Liver (tissue), 8 donors: ENCODE measurements at regions not wholly inside any gene's neighbourhood (a gene's known extent, or its start where the extent isn't known, plus 50 kb on each side); places are given as distances from the start of the nearest gene placed in this dataset.

Experiments
- DNase-seq: peaks from one replicate; pipeline ENCODE4 v3.0.0-alpha.2; 2017; ENCODE audit warnings: low spot score
- H3K27ac ChIP-seq, 2 donors: one replicate each; pipeline ENCODE4 v1.7.0; 2013; ENCODE audit warnings: inconsistent platforms in 2 of 2, low read length in 2 of 2, control low read depth in 1 of 2, low read depth in 1 of 2, mild to moderate bottlenecking in 1 of 2
- H3K27me3 ChIP-seq, 4 donors: one replicate each; pipeline versions ENCODE4 v1.6.1 to v1.7.0; 2013; ENCODE audit warnings: low read length in 3 of 4, inconsistent platforms in 1 of 4, mild to moderate bottlenecking in 1 of 4, moderate library complexity in 1 of 4; ENCODE audit not compliant: control insufficient read depth in 4 of 4, insufficient read depth in 4 of 4
- H3K36me3 ChIP-seq, 4 donors: one replicate each; pipeline versions ENCODE4 v1.6.1 to v1.7.0; 2013; ENCODE audit warnings: low read length in 3 of 4, mild to moderate bottlenecking in 3 of 4, low read depth in 1 of 4, moderate library complexity in 1 of 4; ENCODE audit not compliant: control insufficient read depth in 4 of 4, insufficient read depth in 3 of 4
- H3K4me1 ChIP-seq, 4 donors: one replicate each; pipeline versions ENCODE4 v1.6.1 to v1.7.0; 2013; ENCODE audit warnings: low read length in 3 of 4, mild to moderate bottlenecking in 3 of 4, moderate library complexity in 1 of 4; ENCODE audit not compliant: control insufficient read depth in 4 of 4, insufficient read depth in 4 of 4
- H3K4me3 ChIP-seq, 3 donors: one replicate each; pipeline versions ENCODE4 v1.6.1 to v1.7.0; 2013; ENCODE audit warnings: low read length in 3 of 3, control low read depth in 1 of 3, low read depth in 1 of 3, mild to moderate bottlenecking in 1 of 3
- H3K9ac ChIP-seq, 2 donors: one replicate each; pipeline ENCODE4 v1.7.0; 2013; ENCODE audit warnings: low read length in 2 of 2, mild to moderate bottlenecking in 2 of 2, moderate library complexity in 2 of 2, control low read depth in 1 of 2, low read depth in 1 of 2
- H3K9me3 ChIP-seq, 4 donors: one replicate each; pipeline versions ENCODE4 v1.6.1 to v1.7.0; 2013; ENCODE audit warnings: low read length in 3 of 4; ENCODE audit not compliant: control insufficient read depth in 4 of 4
- ATF3 ChIP-seq: IDR thresholded peaks from 2 replicates; pipeline ENCODE4 v1.6.1; 2016; ENCODE audit warnings: antibody characterized with exemption
- CTCF ChIP-seq: fragments of 150-350 bp; IDR thresholded peaks from 2 replicates; pipeline ENCODE4 v1.5.1; 2017; ENCODE audit warnings: improper control_type of control experiment, low read depth, low read length; ENCODE audit not compliant: missing input control
- EGR1 ChIP-seq, 2 donors: IDR thresholded peaks; 2 replicates each; pipeline ENCODE4 v1.6.1; 2016 to 2018; ENCODE audit warnings: antibody characterized with exemption in 2 of 2, low read depth in 2 of 2
- FOXA2 ChIP-seq: IDR thresholded peaks from 2 replicates; pipeline ENCODE4 v1.6.1; 2016; ENCODE audit warnings: antibody characterized with exemption
- HNF4A ChIP-seq, 2 donors: conservative IDR thresholded peaks; 2 replicates each; pipeline ENCODE4 v1.6.1; 2016; ENCODE audit warnings: antibody characterized with exemption in 2 of 2, mild to moderate bottlenecking in 2 of 2
- MAX ChIP-seq: IDR thresholded peaks from 2 replicates; pipeline ENCODE4 v1.6.1; 2016; ENCODE audit warnings: antibody characterized with exemption
- RXRA ChIP-seq, 2 donors: IDR thresholded peaks; 2 replicates each; pipeline ENCODE4 v1.6.1; 2017 to 2018; ENCODE audit warnings: antibody characterized with exemption in 2 of 2, mild to moderate bottlenecking in 1 of 2
- SP1 ChIP-seq: IDR thresholded peaks from 2 replicates; pipeline ENCODE4 v1.6.1; 2018; ENCODE audit warnings: antibody characterized with exemption, mild to moderate bottlenecking
- TAF1 ChIP-seq: conservative IDR thresholded peaks from 2 replicates; pipeline ENCODE4 v1.6.1; 2016; ENCODE audit warnings: antibody characterized with exemption, mild to moderate bottlenecking
- ZBTB33 ChIP-seq: IDR thresholded peaks from 2 replicates; pipeline ENCODE4 v1.6.1; 2016; ENCODE audit warnings: antibody characterized with exemption
- WGBS: extraction: QIAGEN DNeasy Blood & Tissue Kit; methylation state at CpG from one replicate; pipeline ENCODE4 v1.1.7; 2013; 5-methylcytosine and 5-hydroxymethylcytosine counted together
- donor health status: healthy.
- donor health status: healthy.
- donor health status: healthy.
- donor health status: healthy.
- donor health status: healthy.

GRCh38 chrX:125378205-125378604, 58.5 kb downstream of the TEX13C start:
- TF ChIP-seq SP1, result no peak
- TF ChIP-seq EGR1 (IDR thresholded peaks at IDR 0.05; ENCODE audit: low read depth in 2 of 2), result no peak
- TF ChIP-seq CTCF, result no peak
- no peak for TF ChIP-seq RXRA (IDR thresholded peaks at IDR 0.05)
- TF ChIP-seq MAX, result no peak
- no peak for TF ChIP-seq FOXA2
- no peak for TF ChIP-seq HNF4A (conservative IDR thresholded peaks at IDR 0.05)
- no peak for TF ChIP-seq ZBTB33
- TF ChIP-seq TAF1, result no peak
- TF ChIP-seq ATF3, result no peak
- 63% methylated on average over 4 of the region's 4 CpGs for WGBS
- no peak overlapping the region for H3K27ac ChIP-seq
- no peaks in the 10 kb centered on the region for H3K36me3 ChIP-seq
- no peak overlapping the region for H3K4me3 ChIP-seq
- H3K27me3 ChIP-seq, result no peaks in the 10 kb centered on the region
- H3K4me1 ChIP-seq, result no peaks in the 10 kb centered on the region
- no peaks in the 10 kb centered on the region for H3K9me3 ChIP-seq
- H3K9ac ChIP-seq, result no peak overlapping the region
- no peak for DNase-seq

GRCh38 chrX:125378770-125379169, 59.1 kb downstream of the TEX13C start:
- Histone ChIP-seq H3K36me3 (no peaks in the 10 kb centered on the region), H3K9me3 (no peaks in the 10 kb centered on the region), H3K4me1 (no peaks in the 10 kb centered on the region), H3K4me3 (no peak overlapping the region), H3K27ac (no peak overlapping the region), H3K9ac (no peak overlapping the region), H3K27me3 (no peaks in the 10 kb centered on the region)
- TF ChIP-seq CTCF, result no peak
- TF ChIP-seq ATF3, result no peak
- no peak for TF ChIP-seq FOXA2
- no peak for TF ChIP-seq EGR1 (IDR thresholded peaks at IDR 0.05; ENCODE audit: low read depth in 2 of 2)
- TF ChIP-seq TAF1, result no peak
- 77% methylated on average over 3 of the region's 3 CpGs for WGBS
- DNase-seq, result no peak
